GM18858 (cell line): ENCODE measurements at regions not wholly inside any gene's neighbourhood (a gene's known extent, or its start where the extent isn't known, plus 50 kb on each side); places are given as distances from the start of the nearest gene placed in this dataset.

Experiments
- ATAC-seq: cut with Tn5 transposase; IDR thresholded peaks from one replicate; pipeline ENCODE4 v1.9.1; 2021; ENCODE audit not compliant: unreplicated experiment

DNA sequence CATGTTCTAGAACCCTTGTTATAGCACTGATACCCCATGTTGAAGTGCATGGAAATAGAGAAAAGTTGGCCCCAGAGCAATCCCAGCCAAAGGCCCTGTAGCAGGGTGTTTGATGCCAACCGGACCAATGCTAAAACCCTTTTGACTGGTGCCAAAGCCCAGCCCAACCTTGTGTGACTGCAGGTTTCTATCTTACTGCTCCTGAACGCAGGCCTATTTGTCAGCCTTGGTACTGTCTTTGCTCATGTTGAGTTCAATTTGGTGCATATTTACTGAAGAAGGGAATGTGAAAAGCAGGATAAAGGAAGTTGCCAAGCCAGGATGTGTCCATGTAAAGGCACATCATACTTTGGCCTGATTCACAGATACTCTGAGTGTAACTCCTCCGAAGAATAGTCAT is 51.7 kb upstream of the NFASC start:
- no peak for ATAC-seq

DNA sequence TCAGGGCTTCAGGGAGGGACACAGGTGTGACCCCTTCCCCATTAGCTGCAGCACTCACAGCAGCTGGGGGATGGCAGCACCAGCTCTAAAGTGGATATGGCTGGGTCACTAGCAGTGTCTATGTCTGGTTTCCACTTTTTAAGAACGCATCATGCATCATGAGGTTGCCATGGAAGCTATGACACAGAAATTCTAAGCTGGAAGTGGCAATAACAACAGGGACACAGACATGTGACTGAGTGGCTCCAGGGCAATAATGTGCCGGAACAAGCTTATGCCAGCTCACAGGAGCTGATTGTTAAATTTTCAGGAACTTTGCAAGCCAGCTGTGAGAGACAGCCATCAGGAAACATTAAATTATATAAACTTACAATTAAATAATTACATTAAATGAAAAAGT is 51.2 kb upstream of the NFASC start:
- ATAC-seq = no peak
